GM23338 (cell line): ENCODE measurements at regions not wholly inside any gene's neighbourhood (a gene's known extent, or its start where the extent isn't known, plus 50 kb on each side); places are given as distances from the start of the nearest gene placed in this dataset.

Source experiments
- ATAC-seq: fragments of 200-7000 bp; cut with Tn5 transposase; 3 replicates; pipeline ENCODE4 v1.9.1; 2020
- DNase-seq: peaks from one replicate; pipeline ENCODE4 v3.0.0-alpha.2; 2015; ENCODE audit warnings: low spot score
- H2AFZ ChIP-seq: fragments of 200-600 bp; sonication (generic); 2 replicates; pipeline ENCODE4 v1.8.0; 2016; ENCODE audit warnings: antibody characterized with exemption, mild to moderate bottlenecking, moderate library complexity
- H3F3A ChIP-seq: fragments of 200-600 bp; sonication (generic); replicated peaks from 2 replicates; pipeline ENCODE4 v1.8.0; 2017; ENCODE audit warnings: antibody characterized with exemption, mixed run types, low read depth
- H3K27ac ChIP-seq: fragments of 200-600 bp; sonication (generic); 2 replicates; pipeline ENCODE4 v1.6.1; 2016; ENCODE audit warnings: low read depth
- H3K27me3 ChIP-seq: fragments of 200-600 bp; sonication (generic); 2 replicates; pipeline ENCODE4 v1.8.0; 2016; ENCODE audit warnings: mild to moderate bottlenecking, mixed run types, moderate library complexity; ENCODE audit not compliant: insufficient read depth
- H3K36me3 ChIP-seq: fragments of 200-600 bp; sonication (generic); 2 replicates; pipeline ENCODE4 v1.8.0; 2016; ENCODE audit warnings: mild to moderate bottlenecking; ENCODE audit not compliant: insufficient read depth
- H3K4me1 ChIP-seq: fragments of 200-600 bp; sonication (generic); 2 replicates; pipeline ENCODE4 v1.8.0; 2016; ENCODE audit warnings: mild to moderate bottlenecking, moderate library complexity; ENCODE audit not compliant: insufficient read depth
- H3K4me2 ChIP-seq: fragments of 200-600 bp; sonication (generic); 2 replicates; pipeline ENCODE4 v1.7.1; 2017; ENCODE audit warnings: mixed run types
- H3K4me3 ChIP-seq: fragments of 200-600 bp; sonication (generic); 2 replicates; pipeline ENCODE4 v1.6.1; 2016; ENCODE audit warnings: mixed run types
- H3K79me2 ChIP-seq: fragments of 200-600 bp; sonication (generic); replicated peaks from 2 replicates; pipeline ENCODE4 v1.8.0; 2017; ENCODE audit warnings: mild to moderate bottlenecking; ENCODE audit not compliant: insufficient read depth
- H3K9me2 ChIP-seq: fragments of 200-600 bp; sonication (generic); 2 replicates; pipeline ENCODE4 v1.8.0; 2017; ENCODE audit not compliant: insufficient read depth
- H4K20me1 ChIP-seq: fragments of 200-600 bp; sonication (generic); replicated peaks from 2 replicates; pipeline ENCODE4 v1.8.0; 2017; ENCODE audit warnings: mild to moderate bottlenecking; ENCODE audit not compliant: insufficient read depth
- H3K27ac Mint-ChIP-seq: 2 replicates; pipeline ENCODE4 v1.8.0; 2020; ENCODE audit warnings: inconsistent platforms, mild to moderate bottlenecking, moderate library complexity, mixed read lengths
- H3K27me3 Mint-ChIP-seq: 3 replicates; pipeline ENCODE4 v1.8.0; 2022; ENCODE audit warnings: low read depth, mild to moderate bottlenecking, moderate library complexity, mixed read lengths, inconsistent platforms; ENCODE audit not compliant: insufficient read depth, poor library complexity
- H3K36me3 Mint-ChIP-seq: 3 replicates; pipeline ENCODE4 v1.8.0; 2021; ENCODE audit warnings: low read depth, mild to moderate bottlenecking, inconsistent platforms, moderate library complexity, mixed read lengths
- H3K4me1 Mint-ChIP-seq: 3 replicates; pipeline ENCODE4 v1.8.0; 2020; ENCODE audit warnings: mild to moderate bottlenecking, inconsistent platforms, mixed read lengths
- H3K4me3 Mint-ChIP-seq: 3 replicates; pipeline ENCODE4 v1.8.0; 2021; ENCODE audit warnings: moderate library complexity, mild to moderate bottlenecking, inconsistent platforms, mixed read lengths
- H3K9me3 Mint-ChIP-seq: 3 replicates; pipeline ENCODE4 v1.8.0; 2020; ENCODE audit warnings: moderate library complexity, mild to moderate bottlenecking, inconsistent platforms, mixed read lengths
- CREB1 ChIP-seq: fragments of 250-450 bp; sonication (Bioruptor Pico); IDR thresholded peaks from 2 replicates; pipeline ENCODE4 v1.5.0; 2020; ENCODE audit warnings: low read depth, mild to moderate bottlenecking, moderate library complexity
- CTCF ChIP-seq, 2 experiments: fragments of 200-600 bp in 1 of 2; sonication (generic) in 1 of 2; conservative IDR thresholded peaks; 2 replicates each; pipeline versions ENCODE4 v1.5.1 to v1.6.1; 2016 to 2017; ENCODE audit warnings: antibody characterized with exemption in 2 of 2, low read depth in 2 of 2, mild to moderate bottlenecking in 2 of 2, moderate library complexity in 1 of 2
- ETS1 ChIP-seq: IDR thresholded peaks from 2 replicates; pipeline ENCODE4 v1.6.1; 2016; ENCODE audit warnings: antibody characterized with exemption
- EZH2 ChIP-seq: fragments of 200-600 bp; sonication (generic); IDR thresholded peaks from one replicate; pipeline ENCODE4 v1.8.0; 2017; ENCODE audit warnings: antibody characterized with exemption, mild to moderate bottlenecking, low read depth; ENCODE audit not compliant: unreplicated experiment
- EZH2phosphoT487 ChIP-seq: fragments of 200-600 bp; sonication (generic); IDR thresholded peaks from one replicate; pipeline ENCODE4 v1.8.1; 2018; ENCODE audit warnings: antibody characterized with exemption; ENCODE audit not compliant: unreplicated experiment
- NANOG ChIP-seq: IDR thresholded peaks from 2 replicates; pipeline ENCODE4 v1.6.1; 2016; ENCODE audit warnings: antibody characterized with exemption, borderline replicate concordance
- ZNF462 ChIP-seq: fragments of 250-450 bp; sonication (Bioruptor Pico); IDR thresholded peaks from 2 replicates; pipeline ENCODE4 v1.5.0; 2020; ENCODE audit warnings: mild to moderate bottlenecking, moderate library complexity

- Histone ChIP-seq H3K27ac (no peak overlapping the region), H3K9me2 (no peaks in the 10 kb centered on the region), H3K4me3 (no peak overlapping the region), H2AFZ (no peak overlapping the region), H3K4me1 (no peaks in the 10 kb centered on the region), H3K27me3 (no peaks in the 10 kb centered on the region), H3K79me2 (no peaks in the 10 kb centered on the region), H3K36me3 (peaks cover 9% of the 10 kb centered on the region; the same call in 1 of the 2 replicates), H3K4me2 (no peak overlapping the region), H4K20me1 (peaks cover 3% of the 10 kb centered on the region; the same call in 1 of the 2 replicates), H3F3A (no peaks in the 10 kb centered on the region)
- Mint-ChIP-seq H3K4me1 (no peaks in the 10 kb centered on the region), H3K9me3 (peaks cover 20% of the 10 kb centered on the region), H3K27me3 (peaks cover 4% of the 10 kb centered on the region), H3K36me3 (peaks cover 34% of the 10 kb centered on the region), H3K4me3 (no peak overlapping the region), H3K27ac (no peak overlapping the region)
- no peak for TF ChIP-seq ETS1
- no peak for TF ChIP-seq EZH2phosphoT487
- TF ChIP-seq CTCF (conservative IDR thresholded peaks at IDR 0.05; ENCODE audit: low read depth in 2 of 2), result no peak
- TF ChIP-seq CREB1, result no peak
- TF ChIP-seq EZH2, result no peak
- no peak for TF ChIP-seq ZNF462
- TF ChIP-seq NANOG, result no peak
- DNase-seq (no peak), ATAC-seq (no peak)
Measured at GRCh38 chr12:100075598-100075997, 67.1 kb downstream of the BLTP3B start.
